CD4-positive, alpha-beta T cell (primary cell): ENCODE measurements at regions not wholly inside any gene's neighbourhood (a gene's known extent, or its start where the extent isn't known, plus 50 kb on each side); places are given as distances from the start of the nearest gene placed in this dataset.

ENCODE experiments used
- ATAC-seq: fragments of 200-7000 bp; cut with Tn5 transposase; one replicate; pipeline ENCODE4 v1.10.0; 2022; ENCODE audit warnings: mild to moderate bottlenecking; ENCODE audit not compliant: poor library complexity
- CTCF ChIA-PET: fragments of 350-600 bp; sonication (Branson Sonifier 250); formaldehyde crosslinking; loops from one replicate; lab custom pipeline; 2021; ENCODE audit warnings: antibody characterized with exemption, inconsistent platforms; lab: Charles Lee
- POLR2A ChIA-PET: fragments of 350-600 bp; sonication (Branson Sonifier 250); formaldehyde crosslinking; loops from one replicate; lab custom pipeline; 2021; ENCODE audit warnings: antibody characterized with exemption, inconsistent platforms; lab: Charles Lee
- DNase-seq, 14 experiments: peaks; one replicate each; pipeline ENCODE4 v3.0.0-alpha.2; 2013 to 2020; ENCODE audit warnings: mixed read lengths in 2 of 14
- H3K27ac ChIP-seq, 2 donors: one replicate each; pipeline versions ENCODE4 v1.5.1 to v1.7.0; 2013; ENCODE audit warnings: low read length in 2 of 2, low read depth in 1 of 2, mild to moderate bottlenecking in 1 of 2
- H3K27me3 ChIP-seq, 2 experiments: 1 replicate in 1 of 2; 2 replicates in 1 of 2; pipeline versions ENCODE4 v1.6.1 to v1.7.0; 2013; ENCODE audit warnings: low read length in 2 of 2, control low read depth in 1 of 2, mild to moderate bottlenecking in 1 of 2, moderate library complexity in 1 of 2; ENCODE audit not compliant: insufficient read depth in 2 of 2, control insufficient read depth in 1 of 2
- H3K36me3 ChIP-seq: one replicate; pipeline ENCODE4 v1.6.1; 2013; ENCODE audit warnings: low read length, control low read depth; ENCODE audit not compliant: insufficient read depth
- H3K4me1 ChIP-seq: one replicate; pipeline ENCODE4 v1.6.1; 2013; ENCODE audit warnings: low read length, control low read depth; ENCODE audit not compliant: insufficient read depth
- H3K4me3 ChIP-seq: one replicate; pipeline ENCODE4 v1.5.1; 2013; ENCODE audit warnings: mild to moderate bottlenecking, low read length, moderate library complexity
- H3K9me3 ChIP-seq, 2 experiments: 1 replicate in 1 of 2; 2 replicates in 1 of 2; pipeline versions ENCODE4 v1.6.1 to v1.7.0; 2013; ENCODE audit warnings: low read length in 2 of 2, mild to moderate bottlenecking in 2 of 2, control low read depth in 1 of 2, moderate library complexity in 1 of 2; ENCODE audit not compliant: control insufficient read depth in 1 of 2, insufficient read depth in 1 of 2
- H3K27ac Mint-ChIP-seq: one replicate; pipeline ENCODE4 v1.8.0; 2020; ENCODE audit warnings: mixed read lengths
- H3K27me3 Mint-ChIP-seq: one replicate; pipeline ENCODE4 v1.8.0; 2021; ENCODE audit warnings: mixed read lengths
- H3K36me3 Mint-ChIP-seq: one replicate; pipeline ENCODE4 v1.8.0; 2021; ENCODE audit warnings: low read depth, mixed read lengths
- H3K4me1 Mint-ChIP-seq: one replicate; pipeline ENCODE4 v1.8.0; 2021; ENCODE audit warnings: low read depth, mixed read lengths
- H3K4me3 Mint-ChIP-seq: one replicate; pipeline ENCODE4 v1.8.0; 2020; ENCODE audit warnings: mild to moderate bottlenecking, mixed read lengths
- H3K9me3 Mint-ChIP-seq: one replicate; pipeline ENCODE4 v1.8.0; 2020; ENCODE audit warnings: mixed read lengths
- CTCF ChIP-seq: fragments of 200-600 bp; IDR thresholded peaks from one replicate; pipeline ENCODE4 v1.8.0; 2022; ENCODE audit warnings: antibody characterized with exemption, mild to moderate bottlenecking
- intact Hi-C, 2 experiments: fragments of 100-400 bp; cut with DNase I in 1 of 2; cut with micrococcal nuclease in 1 of 2; formaldehyde crosslinking; loops; one replicate each; pipeline versions ENCODE4 v1.15.1 to v1.9.0; 2023 to 2025; cut with DNase I, micrococcal nuclease

GRCh38 chr7:108717781-108718180 lies 148.1 kb downstream of the DNAJB9 start:
- H3K27me3 ChIP-seq: no peaks in the 10 kb centered on the region
- ChIA-PET POLR2A (no interaction called here), CTCF (no interaction called here)
- no peaks in the 10 kb centered on the region for H3K36me3 Mint-ChIP-seq
- no peak overlapping the region for H3K27ac ChIP-seq
- H3K4me3 ChIP-seq: no peak overlapping the region
- no peaks in the 10 kb centered on the region for H3K36me3 ChIP-seq
- intact Hi-C loops: no loop called here
- DNase-seq (no peak), ATAC-seq (no peak)
- H3K27ac Mint-ChIP-seq: no peak overlapping the region
- no peaks in the 10 kb centered on the region for H3K9me3 Mint-ChIP-seq
- TF ChIP-seq CTCF: no peak
- H3K4me1 ChIP-seq: no peaks in the 10 kb centered on the region
- no peaks in the 10 kb centered on the region for H3K9me3 ChIP-seq
- H3K4me3 Mint-ChIP-seq: no peak overlapping the region
- no peaks in the 10 kb centered on the region for H3K4me1 Mint-ChIP-seq
- peaks cover 8% of the 10 kb centered on the region for H3K27me3 Mint-ChIP-seq

GRCh38 chr7:108719631-108720030 lies 150.0 kb downstream of the DNAJB9 start:
- no peak for TF ChIP-seq CTCF
- Histone ChIP-seq H3K27me3 (no peaks in the 10 kb centered on the region), H3K4me1 (no peaks in the 10 kb centered on the region), H3K9me3 (no peaks in the 10 kb centered on the region), H3K27ac (no peak overlapping the region), H3K4me3 (no peak overlapping the region), H3K36me3 (no peaks in the 10 kb centered on the region)
- Mint-ChIP-seq H3K9me3 (no peaks in the 10 kb centered on the region), H3K36me3 (no peaks in the 10 kb centered on the region), H3K4me3 (no peak overlapping the region), H3K4me1 (no peaks in the 10 kb centered on the region), H3K27me3 (peaks cover 2% of the 10 kb centered on the region), H3K27ac (no peak overlapping the region)
- no peak for DNase-seq
- POLR2A ChIA-PET: no interaction called here
- no peak for ATAC-seq
- intact Hi-C loops: no loop called here
- CTCF ChIA-PET: no interaction called here

GRCh38 chr7:108722561-108722960 lies 152.9 kb downstream of the DNAJB9 start:
- no peak overlapping the region for H3K27ac Mint-ChIP-seq
- Histone ChIP-seq H3K27ac (no peak overlapping the region), H3K9me3 (no peaks in the 10 kb centered on the region), H3K36me3 (no peaks in the 10 kb centered on the region), H3K4me1 (no peaks in the 10 kb centered on the region), H3K4me3 (no peak overlapping the region), H3K27me3 (no peaks in the 10 kb centered on the region)
- H3K27me3 Mint-ChIP-seq: no peaks in the 10 kb centered on the region
- ChIA-PET CTCF (no interaction called here), POLR2A (no interaction called here)
- H3K4me1 Mint-ChIP-seq: no peaks in the 10 kb centered on the region
- no peaks in the 10 kb centered on the region for H3K9me3 Mint-ChIP-seq
- no peak for TF ChIP-seq CTCF
- no peak for DNase-seq
- intact Hi-C loops: no loop called here
- no peak for ATAC-seq
- H3K36me3 Mint-ChIP-seq: no peaks in the 10 kb centered on the region
- H3K4me3 Mint-ChIP-seq: no peak overlapping the region
